GM23338 (cell line): ENCODE measurements at regions not wholly inside any gene's neighbourhood (a gene's known extent, or its start where the extent isn't known, plus 50 kb on each side); places are given as distances from the start of the nearest gene placed in this dataset.

Source experiments
- ATAC-seq: fragments of 200-7000 bp; cut with Tn5 transposase; 3 replicates; pipeline ENCODE4 v1.9.1; 2020
- DNase-seq: peaks from one replicate; pipeline ENCODE4 v3.0.0-alpha.2; 2015; ENCODE audit warnings: low spot score
- H2AFZ ChIP-seq: fragments of 200-600 bp; sonication (generic); 2 replicates; pipeline ENCODE4 v1.8.0; 2016; ENCODE audit warnings: antibody characterized with exemption, mild to moderate bottlenecking, moderate library complexity
- H3F3A ChIP-seq: fragments of 200-600 bp; sonication (generic); replicated peaks from 2 replicates; pipeline ENCODE4 v1.8.0; 2017; ENCODE audit warnings: antibody characterized with exemption, mixed run types, low read depth
- H3K27ac ChIP-seq: fragments of 200-600 bp; sonication (generic); 2 replicates; pipeline ENCODE4 v1.6.1; 2016; ENCODE audit warnings: low read depth
- H3K27me3 ChIP-seq: fragments of 200-600 bp; sonication (generic); 2 replicates; pipeline ENCODE4 v1.8.0; 2016; ENCODE audit warnings: mild to moderate bottlenecking, mixed run types, moderate library complexity; ENCODE audit not compliant: insufficient read depth
- H3K36me3 ChIP-seq: fragments of 200-600 bp; sonication (generic); 2 replicates; pipeline ENCODE4 v1.8.0; 2016; ENCODE audit warnings: mild to moderate bottlenecking; ENCODE audit not compliant: insufficient read depth
- H3K4me1 ChIP-seq: fragments of 200-600 bp; sonication (generic); 2 replicates; pipeline ENCODE4 v1.8.0; 2016; ENCODE audit warnings: mild to moderate bottlenecking, moderate library complexity; ENCODE audit not compliant: insufficient read depth
- H3K4me2 ChIP-seq: fragments of 200-600 bp; sonication (generic); 2 replicates; pipeline ENCODE4 v1.7.1; 2017; ENCODE audit warnings: mixed run types
- H3K4me3 ChIP-seq: fragments of 200-600 bp; sonication (generic); 2 replicates; pipeline ENCODE4 v1.6.1; 2016; ENCODE audit warnings: mixed run types
- H3K79me2 ChIP-seq: fragments of 200-600 bp; sonication (generic); replicated peaks from 2 replicates; pipeline ENCODE4 v1.8.0; 2017; ENCODE audit warnings: mild to moderate bottlenecking; ENCODE audit not compliant: insufficient read depth
- H3K9me2 ChIP-seq: fragments of 200-600 bp; sonication (generic); 2 replicates; pipeline ENCODE4 v1.8.0; 2017; ENCODE audit not compliant: insufficient read depth
- H4K20me1 ChIP-seq: fragments of 200-600 bp; sonication (generic); replicated peaks from 2 replicates; pipeline ENCODE4 v1.8.0; 2017; ENCODE audit warnings: mild to moderate bottlenecking; ENCODE audit not compliant: insufficient read depth
- H3K27ac Mint-ChIP-seq: 2 replicates; pipeline ENCODE4 v1.8.0; 2020; ENCODE audit warnings: inconsistent platforms, mild to moderate bottlenecking, moderate library complexity, mixed read lengths
- H3K27me3 Mint-ChIP-seq: 3 replicates; pipeline ENCODE4 v1.8.0; 2022; ENCODE audit warnings: low read depth, mild to moderate bottlenecking, moderate library complexity, mixed read lengths, inconsistent platforms; ENCODE audit not compliant: insufficient read depth, poor library complexity
- H3K36me3 Mint-ChIP-seq: 3 replicates; pipeline ENCODE4 v1.8.0; 2021; ENCODE audit warnings: low read depth, mild to moderate bottlenecking, inconsistent platforms, moderate library complexity, mixed read lengths
- H3K4me1 Mint-ChIP-seq: 3 replicates; pipeline ENCODE4 v1.8.0; 2020; ENCODE audit warnings: mild to moderate bottlenecking, inconsistent platforms, mixed read lengths
- H3K4me3 Mint-ChIP-seq: 3 replicates; pipeline ENCODE4 v1.8.0; 2021; ENCODE audit warnings: moderate library complexity, mild to moderate bottlenecking, inconsistent platforms, mixed read lengths
- H3K9me3 Mint-ChIP-seq: 3 replicates; pipeline ENCODE4 v1.8.0; 2020; ENCODE audit warnings: moderate library complexity, mild to moderate bottlenecking, inconsistent platforms, mixed read lengths
- CREB1 ChIP-seq: fragments of 250-450 bp; sonication (Bioruptor Pico); IDR thresholded peaks from 2 replicates; pipeline ENCODE4 v1.5.0; 2020; ENCODE audit warnings: low read depth, mild to moderate bottlenecking, moderate library complexity
- EZH2 ChIP-seq: fragments of 200-600 bp; sonication (generic); IDR thresholded peaks from one replicate; pipeline ENCODE4 v1.8.0; 2017; ENCODE audit warnings: antibody characterized with exemption, mild to moderate bottlenecking, low read depth; ENCODE audit not compliant: unreplicated experiment
- EZH2phosphoT487 ChIP-seq: fragments of 200-600 bp; sonication (generic); IDR thresholded peaks from one replicate; pipeline ENCODE4 v1.8.1; 2018; ENCODE audit warnings: antibody characterized with exemption; ENCODE audit not compliant: unreplicated experiment
- JUNB ChIP-seq: IDR thresholded peaks from one replicate; pipeline ENCODE4 v1.6.1; 2016; ENCODE audit warnings: antibody characterized with exemption; ENCODE audit not compliant: unreplicated experiment
- NANOG ChIP-seq: IDR thresholded peaks from 2 replicates; pipeline ENCODE4 v1.6.1; 2016; ENCODE audit warnings: antibody characterized with exemption, borderline replicate concordance
- POLR2AphosphoS5 ChIP-seq: IDR thresholded peaks from 2 replicates; pipeline ENCODE4 v1.6.1; 2016; ENCODE audit warnings: antibody characterized with exemption, low read depth
- REST ChIP-seq: IDR thresholded peaks from one replicate; pipeline ENCODE4 v1.6.1; 2018; ENCODE audit warnings: antibody characterized with exemption; ENCODE audit not compliant: unreplicated experiment
- STAT1 ChIP-seq: IDR thresholded peaks from one replicate; pipeline ENCODE4 v1.6.1; 2016; ENCODE audit warnings: antibody characterized with exemption; ENCODE audit not compliant: unreplicated experiment
- ZNF114 ChIP-seq: fragments of 250-450 bp; sonication (Bioruptor Pico); IDR thresholded peaks from 2 replicates; pipeline ENCODE4 v1.5.0; 2020; ENCODE audit warnings: mild to moderate bottlenecking, moderate library complexity
- ZNF331 ChIP-seq: fragments of 250-450 bp; sonication (Bioruptor Pico); IDR thresholded peaks from 2 replicates; pipeline ENCODE4 v1.5.0; 2020; ENCODE audit warnings: low read depth, mild to moderate bottlenecking, moderate library complexity
- ZNF462 ChIP-seq: fragments of 250-450 bp; sonication (Bioruptor Pico); IDR thresholded peaks from 2 replicates; pipeline ENCODE4 v1.5.0; 2020; ENCODE audit warnings: mild to moderate bottlenecking, moderate library complexity
- TF ChIP-seq, protein P1 (sequence below): IDR thresholded peaks from 2 replicates; pipeline ENCODE4 v1.6.1; 2016; ENCODE audit warnings: antibody characterized with exemption
- TF ChIP-seq, protein P2 (sequence below), 2 experiments: fragments of 200-600 bp in 1 of 2; sonication (generic) in 1 of 2; conservative IDR thresholded peaks; 2 replicates each; pipeline versions ENCODE4 v1.5.1 to v1.6.1; 2016 to 2017; ENCODE audit warnings: antibody characterized with exemption in 2 of 2, low read depth in 2 of 2, mild to moderate bottlenecking in 2 of 2, moderate library complexity in 1 of 2

DNA sequence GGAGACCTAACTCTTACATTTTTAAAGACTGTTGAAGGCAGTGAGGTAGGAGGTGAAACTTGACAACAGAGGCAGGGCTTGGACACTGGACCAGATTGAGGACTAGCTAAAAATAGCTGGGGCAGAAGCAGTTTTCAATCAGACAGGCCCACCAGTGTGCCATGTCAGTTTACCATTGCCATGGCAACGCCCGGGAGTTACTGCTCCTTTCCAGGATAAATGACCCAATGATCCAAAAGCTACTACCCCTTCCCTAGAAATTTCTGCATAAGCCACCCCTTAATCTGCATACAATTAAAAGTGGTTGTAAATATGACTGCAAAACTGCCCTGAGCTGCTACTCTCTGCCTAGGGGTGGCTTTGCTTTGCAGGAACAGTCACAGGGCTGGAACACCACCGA, 53.2 kb upstream of the PKP2 start:
- H3K27ac Mint-ChIP-seq, result no peak overlapping the region; the same call in 1 of the 2 replicates
- no peaks in the 10 kb centered on the region for H3K4me1 Mint-ChIP-seq
- Histone ChIP-seq H3K36me3 (no peaks in the 10 kb centered on the region), H3K4me2 (no peak overlapping the region), H3K9me2 (no peaks in the 10 kb centered on the region), H3K27ac (no peak overlapping the region), H3K27me3 (no peaks in the 10 kb centered on the region), H4K20me1 (no peaks in the 10 kb centered on the region), H2AFZ (0 out of 2 replicates have a peak overlapping the region, but pooled peaks have one; percentile 23), H3K4me3 (no peak overlapping the region), H3K4me1 (no peaks in the 10 kb centered on the region), H3F3A (no peaks in the 10 kb centered on the region), H3K79me2 (no peaks in the 10 kb centered on the region)
- no peaks in the 10 kb centered on the region; the same call in 2 of the 3 replicates for H3K36me3 Mint-ChIP-seq
- TF ChIP-seq ZNF114 (no peak), POLR2AphosphoS5 (no peak), EZH2 (no peak), EZH2phosphoT487 (no peak), REST (no peak), ZNF462 (CRISPR knock-in tag) (no peak), CREB1 (CRISPR knock-in tag) (no peak), JUNB (no peak), NANOG (no peak), ZNF331 (no peak), STAT1 (no peak)
- TF ChIP-seq, protein P1, sequence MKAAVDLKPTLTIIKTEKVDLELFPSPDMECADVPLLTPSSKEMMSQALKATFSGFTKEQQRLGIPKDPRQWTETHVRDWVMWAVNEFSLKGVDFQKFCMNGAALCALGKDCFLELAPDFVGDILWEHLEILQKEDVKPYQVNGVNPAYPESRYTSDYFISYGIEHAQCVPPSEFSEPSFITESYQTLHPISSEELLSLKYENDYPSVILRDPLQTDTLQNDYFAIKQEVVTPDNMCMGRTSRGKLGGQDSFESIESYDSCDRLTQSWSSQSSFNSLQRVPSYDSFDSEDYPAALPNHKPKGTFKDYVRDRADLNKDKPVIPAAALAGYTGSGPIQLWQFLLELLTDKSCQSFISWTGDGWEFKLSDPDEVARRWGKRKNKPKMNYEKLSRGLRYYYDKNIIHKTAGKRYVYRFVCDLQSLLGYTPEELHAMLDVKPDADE, result no peak
- TF ChIP-seq, protein P2, sequence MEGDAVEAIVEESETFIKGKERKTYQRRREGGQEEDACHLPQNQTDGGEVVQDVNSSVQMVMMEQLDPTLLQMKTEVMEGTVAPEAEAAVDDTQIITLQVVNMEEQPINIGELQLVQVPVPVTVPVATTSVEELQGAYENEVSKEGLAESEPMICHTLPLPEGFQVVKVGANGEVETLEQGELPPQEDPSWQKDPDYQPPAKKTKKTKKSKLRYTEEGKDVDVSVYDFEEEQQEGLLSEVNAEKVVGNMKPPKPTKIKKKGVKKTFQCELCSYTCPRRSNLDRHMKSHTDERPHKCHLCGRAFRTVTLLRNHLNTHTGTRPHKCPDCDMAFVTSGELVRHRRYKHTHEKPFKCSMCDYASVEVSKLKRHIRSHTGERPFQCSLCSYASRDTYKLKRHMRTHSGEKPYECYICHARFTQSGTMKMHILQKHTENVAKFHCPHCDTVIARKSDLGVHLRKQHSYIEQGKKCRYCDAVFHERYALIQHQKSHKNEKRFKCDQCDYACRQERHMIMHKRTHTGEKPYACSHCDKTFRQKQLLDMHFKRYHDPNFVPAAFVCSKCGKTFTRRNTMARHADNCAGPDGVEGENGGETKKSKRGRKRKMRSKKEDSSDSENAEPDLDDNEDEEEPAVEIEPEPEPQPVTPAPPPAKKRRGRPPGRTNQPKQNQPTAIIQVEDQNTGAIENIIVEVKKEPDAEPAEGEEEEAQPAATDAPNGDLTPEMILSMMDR (conservative IDR thresholded peaks at IDR 0.05; ENCODE audit: low read depth in 2 of 2), result no peak
- H3K9me3 Mint-ChIP-seq, result peaks cover 5% of the 10 kb centered on the region; the same call in 1 of the 3 replicates
- peak; percentile 24 for DNase-seq
- H3K4me3 Mint-ChIP-seq, result no peak overlapping the region
- no peaks in the 10 kb centered on the region for H3K27me3 Mint-ChIP-seq
- no peak for ATAC-seq
